ENCODE measurements at regions not wholly inside any gene's neighbourhood (a gene's known extent, or its start where the extent isn't known, plus 50 kb on each side); places are given as distances from the start of the nearest gene placed in this dataset.

- peak overlapping the region; percentile 91 for H3K27ac ChIP-seq (ENCODE audit: low read depth, low read length)
- no peaks in the 10 kb centered on the region for H3K9me3 ChIP-seq (ENCODE audit: control insufficient read depth in 5 of 5, low read length in 5 of 5)
- peak overlapping the region in 2 of 5 donors; percentile 21 to 23 for H3K4me3 ChIP-seq (ENCODE audit: low read depth in 1 of 5, low read length in 5 of 5)
- H3K4me1 ChIP-seq (ENCODE audit: control insufficient read depth in 5 of 5, insufficient read depth in 5 of 5, low read length in 5 of 5): peaks cover 17 to 48% (median 45%) of the 10 kb centered on the region in 5 donors
- H3K27me3 ChIP-seq (ENCODE audit: control insufficient read depth in 5 of 5, insufficient read depth in 4 of 5, low read length in 5 of 5): no peaks in the 10 kb centered on the region
- H3K9ac ChIP-seq (ENCODE audit: low read length in 5 of 5): peak overlapping the region in 1 of 5 donors; percentile 55
- peaks cover 0 to 7% (median 3%) of the 10 kb centered on the region in 5 donors for H3K36me3 ChIP-seq (ENCODE audit: control insufficient read depth in 5 of 5, insufficient read depth in 5 of 5, low read length in 5 of 5)
Measured at GRCh38 chr19:46944123-46944748, 75.4 kb upstream of the NPAS1 start.

- Histone ChIP-seq H3K4me3 (ENCODE audit: low read depth in 1 of 5, low read length in 5 of 5) (peak overlapping the region; percentile 21 to 48 (median 28)), H3K9me3 (ENCODE audit: control insufficient read depth in 5 of 5, low read length in 5 of 5) (no peaks in the 10 kb centered on the region), H3K9ac (ENCODE audit: low read length in 5 of 5) (peak overlapping the region; percentile 47 to 95 (median 65)), H3K27ac (ENCODE audit: low read depth, low read length) (peak overlapping the region; percentile 91), H3K27me3 (ENCODE audit: control insufficient read depth in 5 of 5, insufficient read depth in 4 of 5, low read length in 5 of 5) (no peaks in the 10 kb centered on the region), H3K36me3 (ENCODE audit: control insufficient read depth in 5 of 5, insufficient read depth in 5 of 5, low read length in 5 of 5) (peaks cover 0 to 4% (median 0%) of the 10 kb centered on the region in 5 donors), H3K4me1 (ENCODE audit: control insufficient read depth in 5 of 5, insufficient read depth in 5 of 5, low read length in 5 of 5) (peaks cover 17 to 48% (median 45%) of the 10 kb centered on the region in 5 donors)
Measured at GRCh38 chr19:46944918-46945628, 74.6 kb upstream of the NPAS1 start.

- peak overlapping the region; percentile 91 for H3K27ac ChIP-seq (ENCODE audit: low read depth, low read length)
- peaks cover 19 to 55% (median 51%) of the 10 kb centered on the region in 5 donors for H3K4me1 ChIP-seq (ENCODE audit: control insufficient read depth in 5 of 5, insufficient read depth in 5 of 5, low read length in 5 of 5)
- H3K9me3 ChIP-seq (ENCODE audit: control insufficient read depth in 5 of 5, low read length in 5 of 5): no peaks in the 10 kb centered on the region
- peak overlapping the region; percentile 44 to 95 (median 65) for H3K9ac ChIP-seq (ENCODE audit: low read length in 5 of 5)
- H3K36me3 ChIP-seq (ENCODE audit: control insufficient read depth in 5 of 5, insufficient read depth in 5 of 5, low read length in 5 of 5): peaks cover 0 to 4% (median 0%) of the 10 kb centered on the region in 5 donors
- H3K4me3 ChIP-seq (ENCODE audit: low read depth in 1 of 5, low read length in 5 of 5): peak overlapping the region in 3 of 5 donors; percentile 18 to 48 (median 28)
- no peaks in the 10 kb centered on the region for H3K27me3 ChIP-seq (ENCODE audit: control insufficient read depth in 5 of 5, insufficient read depth in 4 of 5, low read length in 5 of 5)
Measured at GRCh38 chr19:46945694-46946489, 73.7 kb upstream of the NPAS1 start.

- Histone ChIP-seq H3K27me3 (ENCODE audit: control insufficient read depth in 5 of 5, insufficient read depth in 4 of 5, low read length in 5 of 5) (no peaks in the 10 kb centered on the region), H3K27ac (ENCODE audit: low read depth, low read length) (peak overlapping the region; percentile 91), H3K36me3 (ENCODE audit: control insufficient read depth in 5 of 5, insufficient read depth in 5 of 5, low read length in 5 of 5) (peaks cover 0 to 4% (median 0%) of the 10 kb centered on the region in 5 donors), H3K9me3 (ENCODE audit: control insufficient read depth in 5 of 5, low read length in 5 of 5) (no peaks in the 10 kb centered on the region), H3K4me1 (ENCODE audit: control insufficient read depth in 5 of 5, insufficient read depth in 5 of 5, low read length in 5 of 5) (peaks cover 19 to 63% (median 57%) of the 10 kb centered on the region in 5 donors), H3K9ac (ENCODE audit: low read length in 5 of 5) (peak overlapping the region in 2 of 5 donors; percentile 1 to 95), H3K4me3 (ENCODE audit: low read depth in 1 of 5, low read length in 5 of 5) (no peak overlapping the region)
Measured at GRCh38 chr19:46946611-46947238, 72.9 kb upstream of the NPAS1 start.

- Histone ChIP-seq H3K4me1 (ENCODE audit: control insufficient read depth in 5 of 5, insufficient read depth in 5 of 5, low read length in 5 of 5) (peaks cover 19 to 64% (median 58%) of the 10 kb centered on the region in 5 donors), H3K27ac (ENCODE audit: low read depth, low read length) (peak overlapping the region; percentile 91), H3K9me3 (ENCODE audit: control insufficient read depth in 5 of 5, low read length in 5 of 5) (no peaks in the 10 kb centered on the region), H3K4me3 (ENCODE audit: low read depth in 1 of 5, low read length in 5 of 5) (no peak overlapping the region), H3K36me3 (ENCODE audit: control insufficient read depth in 5 of 5, insufficient read depth in 5 of 5, low read length in 5 of 5) (peaks cover 0 to 6% (median 0%) of the 10 kb centered on the region in 5 donors), H3K27me3 (ENCODE audit: control insufficient read depth in 5 of 5, insufficient read depth in 4 of 5, low read length in 5 of 5) (no peaks in the 10 kb centered on the region), H3K9ac (ENCODE audit: low read length in 5 of 5) (no peak overlapping the region)
Measured at GRCh38 chr19:46947866-46948265, 71.8 kb upstream of the NPAS1 start.

- peaks cover 0 to 7% (median 0%) of the 10 kb centered on the region in 5 donors for H3K36me3 ChIP-seq (ENCODE audit: control insufficient read depth in 5 of 5, insufficient read depth in 5 of 5, low read length in 5 of 5)
- peak overlapping the region in 1 of 5 donors; percentile 26 for H3K9ac ChIP-seq (ENCODE audit: low read length in 5 of 5)
- no peak overlapping the region for H3K4me3 ChIP-seq (ENCODE audit: low read depth in 1 of 5, low read length in 5 of 5)
- no peaks in the 10 kb centered on the region for H3K9me3 ChIP-seq (ENCODE audit: control insufficient read depth in 5 of 5, low read length in 5 of 5)
- no peaks in the 10 kb centered on the region for H3K27me3 ChIP-seq (ENCODE audit: control insufficient read depth in 5 of 5, insufficient read depth in 4 of 5, low read length in 5 of 5)
- H3K4me1 ChIP-seq (ENCODE audit: control insufficient read depth in 5 of 5, insufficient read depth in 5 of 5, low read length in 5 of 5): peaks cover 14 to 47% (median 36%) of the 10 kb centered on the region in 5 donors
- no peak overlapping the region for H3K27ac ChIP-seq (ENCODE audit: low read depth, low read length)
Measured at GRCh38 chr19:46950526-46951170, 69.0 kb upstream of the NPAS1 start.

GRCh38 chr19:46951171-46951986, 68.3 kb upstream of the NPAS1 start:
- Histone ChIP-seq H3K36me3 (ENCODE audit: control insufficient read depth in 5 of 5, insufficient read depth in 5 of 5, low read length in 5 of 5) (peaks cover 0 to 7% (median 0%) of the 10 kb centered on the region in 5 donors), H3K4me3 (ENCODE audit: low read depth in 1 of 5, low read length in 5 of 5) (no peak overlapping the region), H3K9ac (ENCODE audit: low read length in 5 of 5) (no peak overlapping the region), H3K4me1 (ENCODE audit: control insufficient read depth in 5 of 5, insufficient read depth in 5 of 5, low read length in 5 of 5) (peaks cover 7 to 43% (median 29%) of the 10 kb centered on the region in 5 donors), H3K27ac (ENCODE audit: low read depth, low read length) (no peak overlapping the region), H3K9me3 (ENCODE audit: control insufficient read depth in 5 of 5, low read length in 5 of 5) (no peaks in the 10 kb centered on the region), H3K27me3 (ENCODE audit: control insufficient read depth in 5 of 5, insufficient read depth in 4 of 5, low read length in 5 of 5) (no peaks in the 10 kb centered on the region)

- Histone ChIP-seq H3K27me3 (ENCODE audit: control insufficient read depth in 5 of 5, insufficient read depth in 4 of 5, low read length in 5 of 5) (no peaks in the 10 kb centered on the region), H3K9me3 (ENCODE audit: control insufficient read depth in 5 of 5, low read length in 5 of 5) (no peaks in the 10 kb centered on the region), H3K27ac (ENCODE audit: low read depth, low read length) (no peak overlapping the region), H3K4me3 (ENCODE audit: low read depth in 1 of 5, low read length in 5 of 5) (no peak overlapping the region), H3K9ac (ENCODE audit: low read length in 5 of 5) (no peak overlapping the region), H3K4me1 (ENCODE audit: control insufficient read depth in 5 of 5, insufficient read depth in 5 of 5, low read length in 5 of 5) (peaks cover 2 to 29% (median 18%) of the 10 kb centered on the region in 5 donors), H3K36me3 (ENCODE audit: control insufficient read depth in 5 of 5, insufficient read depth in 5 of 5, low read length in 5 of 5) (peaks cover 0 to 7% (median 0%) of the 10 kb centered on the region in 5 donors)
Measured at GRCh38 chr19:46952874-46953273, 66.8 kb upstream of the NPAS1 start.

Data from subcutaneous abdominal adipose tissue (tissue), 5 donors.